CD4-positive, alpha-beta T cell treated with Interleukin-15 for 4 hours (primary cell): ENCODE measurements at regions not wholly inside any gene's neighbourhood (a gene's known extent, or its start where the extent isn't known, plus 50 kb on each side); places are given as distances from the start of the nearest gene placed in this dataset.
"Not testable (repeated sequence)": the region's sequence is repeated elsewhere in the genome, so short reads cannot be mapped to it uniquely, and the experiment has no call there.

Experiments
- DNase-seq: peaks from one replicate; pipeline ENCODE4 v3.0.0-alpha.2; 2020; ENCODE audit warnings: low spot score

- DNase-seq, result no peak
These were observed 133.8 kb upstream of the TACR3 start for GRCh38 chr4:103853627-103854026.

- DNase-seq, result no peak
These were observed 133.4 kb upstream of the TACR3 start for GRCh38 chr4:103853146-103853545.

GRCh38 chr4:103845075-103845474, 125.3 kb upstream of the TACR3 start:
- no peak for DNase-seq

DNA sequence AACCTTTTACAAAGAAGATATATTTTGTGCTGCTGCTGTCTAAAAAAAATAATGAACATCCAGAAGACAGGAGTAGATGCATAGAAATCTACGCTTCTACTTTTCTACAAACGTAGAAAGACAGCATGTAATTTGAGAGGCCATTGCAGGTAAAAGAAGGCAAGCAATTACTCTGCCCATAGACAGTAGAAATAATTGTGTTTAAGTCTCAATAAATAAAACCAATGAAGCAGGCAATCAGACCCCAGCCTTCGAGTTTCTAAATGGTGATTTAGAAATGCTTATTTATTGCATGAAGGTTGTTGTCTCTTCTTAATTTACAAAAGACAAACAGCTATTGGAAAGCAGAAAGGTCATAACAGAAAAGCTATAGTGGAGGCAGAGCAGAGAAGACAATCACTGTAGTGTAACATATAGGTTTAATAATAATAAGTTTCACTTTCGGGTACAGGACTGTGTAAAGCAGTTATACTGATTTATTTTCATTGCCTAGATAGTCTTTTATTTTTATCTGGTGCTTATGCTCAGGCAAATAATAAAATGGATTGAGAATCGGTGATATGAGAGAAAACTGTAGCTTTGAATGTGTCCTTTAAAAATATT, 123.0 kb upstream of the TACR3 start:
- no peak for DNase-seq

GRCh38 chr4:103842076-103842475, 122.3 kb upstream of the TACR3 start:
- no peak for DNase-seq

DNA sequence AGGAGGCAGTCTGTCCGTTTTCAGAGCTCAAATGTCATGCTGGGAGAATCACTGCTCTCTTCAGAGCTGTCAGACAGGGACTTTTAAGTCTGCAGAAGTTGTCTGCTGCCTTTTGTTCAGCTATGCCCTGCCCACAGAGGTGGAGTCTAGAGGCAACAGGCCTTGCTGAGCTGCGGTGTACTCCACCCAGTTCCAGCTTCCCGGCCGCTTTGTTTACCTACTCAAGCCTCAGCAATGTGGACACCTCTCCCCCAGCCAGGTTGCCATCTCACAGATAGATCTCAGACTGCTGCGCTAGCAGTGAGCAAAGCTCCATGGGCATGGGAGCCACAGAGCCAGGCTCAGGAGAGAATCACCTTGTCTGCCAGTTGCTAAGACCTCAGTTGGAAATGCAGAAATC, 90.5 kb upstream of the TACR3 start:
- DNase-seq, result not testable (repeated sequence)

- no peak for DNase-seq
These were observed 83.0 kb upstream of the TACR3 start for GRCh38 chr4:103802766-103803165.

DNA sequence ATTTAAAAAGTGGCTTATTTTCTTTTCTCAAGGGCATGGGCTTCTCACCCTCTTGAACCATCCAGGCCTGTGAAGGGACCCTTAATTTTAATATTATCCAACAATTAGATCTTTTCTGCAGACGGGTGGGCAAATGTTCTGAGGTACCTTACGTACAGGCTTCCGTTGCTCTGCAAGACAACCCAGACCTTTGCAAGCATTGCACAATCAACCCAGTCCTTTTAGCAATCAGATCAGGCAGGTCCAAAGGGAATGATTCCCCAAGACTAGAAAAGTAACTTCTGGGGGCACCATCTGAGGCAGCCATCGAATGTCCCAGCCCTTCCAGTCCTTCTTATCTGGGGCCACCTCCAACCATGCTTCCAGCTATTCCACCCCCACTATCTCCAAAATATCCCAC, 67.3 kb upstream of the TACR3 start:
- no peak for DNase-seq

- DNase-seq, result no peak
These were observed 66.8 kb upstream of the TACR3 start for GRCh38 chr4:103786593-103786992.

- DNase-seq, result no peak
These were observed 66.2 kb upstream of the TACR3 start for GRCh38 chr4:103786014-103786413.

DNA sequence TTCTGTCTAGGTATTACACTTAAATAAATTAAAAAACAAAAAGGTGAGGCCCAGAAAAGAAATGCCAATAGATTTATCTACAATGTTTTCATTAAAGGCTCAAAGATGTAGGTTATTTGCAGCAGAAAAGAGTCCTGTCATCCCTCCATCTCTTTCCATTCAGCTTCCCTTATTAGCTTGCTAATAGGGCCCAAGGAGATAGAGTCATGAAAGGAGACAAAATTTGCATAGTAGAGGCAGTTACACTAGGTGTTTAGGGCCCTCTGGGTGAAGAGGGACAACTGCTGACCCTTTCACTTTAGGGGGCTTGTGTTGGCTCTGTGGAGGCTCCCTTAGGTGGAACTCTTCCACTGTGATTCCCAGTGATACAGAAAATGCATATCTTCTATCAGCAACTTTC, 58.4 kb upstream of the TACR3 start:
- no peak for DNase-seq

- no peak for DNase-seq
These were observed 54.6 kb upstream of the TACR3 start for GRCh38 chr4:103774326-103774825.

DNA sequence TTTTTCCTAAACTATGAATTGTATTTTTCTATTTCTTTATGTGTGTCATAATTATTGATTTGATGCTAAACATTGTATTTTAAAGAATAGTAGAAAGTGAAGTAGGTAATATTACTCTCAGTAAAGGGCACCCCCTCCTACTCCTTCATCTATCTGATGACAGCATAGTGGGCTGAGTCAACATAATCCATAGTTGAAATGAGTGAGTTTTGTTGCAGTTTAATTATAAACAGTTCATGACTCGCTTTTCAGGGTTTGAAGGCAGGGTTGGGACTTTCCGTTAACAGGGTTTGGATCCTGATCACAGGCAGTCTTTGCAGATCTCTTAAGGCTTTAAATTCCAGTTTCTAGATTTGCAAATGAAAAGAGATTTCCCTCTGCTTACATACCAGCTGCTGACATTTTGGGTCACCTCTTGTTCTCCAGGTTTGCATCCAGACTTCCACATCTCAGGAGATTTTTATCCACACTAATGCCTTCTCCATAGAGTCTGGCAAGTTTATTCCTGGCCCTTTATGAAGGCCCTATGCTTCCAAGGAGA, 54.0 kb upstream of the TACR3 start:
- no peak for DNase-seq
